LNCaP clone FGC (cell line): ENCODE measurements at regions not wholly inside any gene's neighbourhood (a gene's known extent, or its start where the extent isn't known, plus 50 kb on each side); places are given as distances from the start of the nearest gene placed in this dataset.
"Not testable (repeated sequence)": the region's sequence is repeated elsewhere in the genome, so short reads cannot be mapped to it uniquely, and the experiment has no call there.

ENCODE experiments used
- DNase-seq: peaks from one replicate; pipeline ENCODE4 v3.0.0-alpha.2; 2011; ENCODE audit warnings: low read depth
- H3K4me3 ChIP-seq: 2 replicates; pipeline ENCODE4 v1.5.1; 2011; ENCODE audit warnings: mild to moderate bottlenecking, low read depth, low read length, control low read depth
- CTCF ChIP-seq: IDR thresholded peaks from 2 replicates; pipeline ENCODE4 v1.5.1; 2012; ENCODE audit warnings: mild to moderate bottlenecking; ENCODE audit not compliant: control insufficient read depth, insufficient read depth; ENCODE audit errors: extremely low read depth

GRCh38 chr18:53843113-53843760 lies 381.2 kb downstream of the MBD2 start:
- no peak for DNase-seq
- TF ChIP-seq CTCF, result no peak

DNA sequence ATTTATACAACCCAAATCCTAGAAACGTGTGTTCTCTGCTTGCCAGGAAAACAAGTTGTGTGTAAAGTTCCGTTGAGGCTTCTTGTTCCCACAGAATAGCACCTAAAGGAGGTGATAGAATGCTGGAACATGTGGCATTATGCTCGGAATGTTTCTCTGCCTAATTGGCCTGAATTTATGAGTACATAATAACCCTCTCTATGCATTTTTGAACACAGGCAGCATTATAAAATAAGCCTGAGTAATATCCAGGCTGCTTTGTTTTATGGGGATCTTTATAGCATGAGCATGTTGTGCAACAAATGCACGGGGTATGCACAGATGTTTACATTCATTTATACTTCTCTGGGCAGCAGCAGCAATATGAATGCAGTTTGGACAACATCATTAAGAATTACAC lies 385.7 kb downstream of the MBD2 start:
- H3K4me3 ChIP-seq, result no peak overlapping the region
- peak; percentile 73 for DNase-seq
- TF ChIP-seq CTCF, result no peak

More at GRCh38 chr18:53843113-53843760, 381.2 kb downstream of the MBD2 start:
- no peak overlapping the region for H3K4me3 ChIP-seq

- DNase-seq, H3K4me3 ChIP-seq: not testable (repeated sequence)
Observed at GRCh38 chr18:53821141-53821540, 403.3 kb downstream of the MBD2 start.

- DNase-seq, result no peak
- TF ChIP-seq CTCF, result no peak
Observed at GRCh38 chr18:53819671-53820070, 404.8 kb downstream of the MBD2 start.

GRCh38 chr18:53819174-53819573 lies 405.3 kb downstream of the MBD2 start:
- no peak for TF ChIP-seq CTCF
- H3K4me3 ChIP-seq, result no peak overlapping the region
- DNase-seq, result no peak

More at GRCh38 chr18:53819671-53820070, 404.8 kb downstream of the MBD2 start:
- no peak overlapping the region for H3K4me3 ChIP-seq

GRCh38 chr18:53817976-53818950 lies 406.2 kb downstream of the MBD2 start:
- no peak overlapping the region for H3K4me3 ChIP-seq
- DNase-seq, result no peak
- TF ChIP-seq CTCF, result no peak

DNA sequence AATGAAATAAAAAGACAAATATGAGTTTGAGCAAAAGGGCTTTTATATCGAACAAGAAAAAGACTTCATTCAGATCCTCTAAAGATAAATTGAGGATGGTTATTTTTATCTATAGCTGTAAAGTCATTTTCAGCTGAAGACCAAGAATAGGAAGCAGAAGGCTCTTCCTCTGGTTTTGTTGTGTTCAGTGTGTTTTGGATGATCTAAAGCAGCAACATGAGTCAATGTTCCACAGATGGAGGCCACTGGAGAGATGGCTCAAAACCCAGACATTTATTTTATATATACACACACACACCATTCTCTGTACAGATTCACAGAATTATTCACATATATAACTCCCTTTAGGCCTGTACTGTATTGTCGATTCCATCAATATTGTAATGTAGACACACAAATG lies 424.3 kb downstream of the MBD2 start:
- DNase-seq, result no peak
- TF ChIP-seq CTCF, result no peak
- no peak overlapping the region for H3K4me3 ChIP-seq
